GM18873 (cell line): ENCODE measurements at regions not wholly inside any gene's neighbourhood (a gene's known extent, or its start where the extent isn't known, plus 50 kb on each side); places are given as distances from the start of the nearest gene placed in this dataset.

Source experiments
- ATAC-seq: cut with Tn5 transposase; IDR thresholded peaks from one replicate; pipeline ENCODE4 v1.9.1; 2021; ENCODE audit warnings: mild to moderate bottlenecking, moderate library complexity, moderate number of reproducible peaks; ENCODE audit not compliant: unreplicated experiment, low FRiP score

GRCh38 chr1:81635816-81636215 is 164.9 kb upstream of the ADGRL2 start:
- no peak for ATAC-seq

- ATAC-seq, result no peak
Observed at GRCh38 chr1:81634294-81634693, 166.4 kb upstream of the ADGRL2 start.

GRCh38 chr1:81619156-81619555 is 181.6 kb upstream of the ADGRL2 start:
- ATAC-seq, result no peak

GRCh38 chr1:81618376-81618775 is 182.4 kb upstream of the ADGRL2 start:
- ATAC-seq, result no peak

GRCh38 chr1:81617308-81617967 is 183.3 kb upstream of the ADGRL2 start:
- no peak for ATAC-seq

GRCh38 chr1:81613803-81614202 is 186.9 kb upstream of the ADGRL2 start:
- ATAC-seq, result no peak

GRCh38 chr1:81607924-81608323 is 192.8 kb upstream of the ADGRL2 start:
- no peak for ATAC-seq

GRCh38 chr1:81607086-81607485 is 193.6 kb upstream of the ADGRL2 start:
- ATAC-seq, result no peak

- ATAC-seq, result no peak
Observed at GRCh38 chr1:81606656-81607055, 194.1 kb upstream of the ADGRL2 start.

- ATAC-seq, result no peak
Observed at GRCh38 chr1:81605023-81605422, 195.7 kb upstream of the ADGRL2 start.

- ATAC-seq, result no peak
Observed at GRCh38 chr1:81600878-81601622, 199.7 kb upstream of the ADGRL2 start.

- no peak for ATAC-seq
Observed at GRCh38 chr1:81600363-81600762, 200.4 kb upstream of the ADGRL2 start.

- no peak for ATAC-seq
Observed at GRCh38 chr1:81598623-81599022, 202.1 kb upstream of the ADGRL2 start.

GRCh38 chr1:81597720-81598426 is 202.9 kb upstream of the ADGRL2 start:
- no peak for ATAC-seq

GRCh38 chr1:81596341-81596740 is 204.4 kb upstream of the ADGRL2 start:
- ATAC-seq, result no peak

GRCh38 chr1:81594206-81594605 is 206.5 kb upstream of the ADGRL2 start:
- ATAC-seq, result no peak

GRCh38 chr1:81592233-81592632 is 208.5 kb upstream of the ADGRL2 start:
- ATAC-seq, result no peak

- no peak for ATAC-seq
Observed at GRCh38 chr1:81590171-81590570, 210.6 kb upstream of the ADGRL2 start.

GRCh38 chr1:81588149-81588548 is 212.6 kb upstream of the ADGRL2 start:
- no peak for ATAC-seq

- ATAC-seq, result no peak
Observed at GRCh38 chr1:81587426-81587825, 213.3 kb upstream of the ADGRL2 start.

GRCh38 chr1:81585371-81585770 is 215.4 kb upstream of the ADGRL2 start:
- no peak for ATAC-seq

GRCh38 chr1:81584398-81584797 is 216.3 kb upstream of the ADGRL2 start:
- ATAC-seq, result no peak
